Stimulated activated CD4-positive, alpha-beta T cell treated with anti-CD3 and anti-CD28 coated beads, Interleukin-4, amount 100 ng/mL, for 24 hours (primary cell): ENCODE measurements at regions not wholly inside any gene's neighbourhood (a gene's known extent, or its start where the extent isn't known, plus 50 kb on each side); places are given as distances from the start of the nearest gene placed in this dataset.

Experiments
- DNase-seq: peaks from one replicate; pipeline ENCODE4 v3.0.0-alpha.2; 2020

GRCh38 chr4:11727903-11728564 lies 299.3 kb upstream of the HS3ST1 start:
- DNase-seq: no peak

GRCh38 chr4:11724731-11725130 lies 296.0 kb upstream of the HS3ST1 start:
- DNase-seq: no peak

DNA sequence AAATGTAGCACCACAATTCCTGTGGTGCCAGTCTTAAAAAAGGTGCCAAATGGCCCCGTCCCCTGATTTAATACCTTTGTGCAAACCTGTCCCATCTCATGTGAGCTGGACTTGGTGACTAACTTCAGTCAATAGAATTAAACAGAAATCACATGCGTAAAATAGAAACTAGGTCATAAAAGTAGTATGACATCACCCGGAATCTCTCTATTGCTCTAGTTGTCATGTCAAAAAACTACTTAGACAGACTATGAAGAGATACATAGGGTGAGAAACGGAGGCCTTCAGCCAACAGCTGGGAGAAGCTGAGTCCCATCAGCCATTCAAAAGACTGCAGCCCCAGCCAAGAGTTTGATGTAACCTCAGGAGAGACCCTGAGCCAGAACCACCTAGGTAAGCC lies 293.5 kb upstream of the HS3ST1 start:
- no peak for DNase-seq

GRCh38 chr4:11720292-11720691 lies 291.6 kb upstream of the HS3ST1 start:
- no peak for DNase-seq

GRCh38 chr4:11719879-11720278 lies 291.2 kb upstream of the HS3ST1 start:
- no peak for DNase-seq

DNA sequence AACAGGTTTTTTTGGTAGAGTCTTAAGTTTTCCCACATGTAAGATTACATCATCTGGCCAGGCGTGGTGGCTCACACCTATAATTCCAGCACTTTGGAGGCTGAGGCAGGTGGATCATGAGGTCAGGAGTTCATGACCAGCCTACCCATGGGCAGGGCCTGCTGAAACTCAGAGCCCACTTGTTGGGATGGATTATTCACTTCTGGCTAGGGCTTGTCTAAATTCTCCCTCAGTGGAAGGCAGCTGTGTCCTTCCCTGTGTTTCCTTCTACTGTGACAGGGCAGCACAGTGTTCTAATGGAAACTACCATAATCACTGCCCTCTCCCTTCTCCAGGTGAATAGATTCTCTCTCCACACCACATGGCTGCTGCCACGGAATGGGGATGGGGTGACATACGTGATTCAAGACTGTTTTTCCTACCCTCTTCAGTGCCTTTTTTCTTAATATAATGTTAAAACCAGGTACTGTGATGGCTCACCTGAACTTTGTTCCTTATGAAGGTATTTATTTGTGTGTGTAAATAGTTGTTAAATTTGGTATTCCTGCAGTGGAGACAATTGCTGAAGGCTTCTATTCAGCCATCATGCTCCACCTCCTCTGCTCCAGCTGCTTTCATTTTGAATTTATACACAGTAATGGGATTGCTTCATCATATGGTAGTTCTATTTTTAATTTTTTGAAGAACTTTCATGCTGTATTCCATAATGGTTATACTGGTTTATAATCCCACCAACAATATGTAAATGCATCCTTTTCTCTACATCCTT lies 287.2 kb upstream of the HS3ST1 start:
- DNase-seq: no peak

GRCh38 chr4:11710453-11711093 lies 281.9 kb upstream of the HS3ST1 start:
- no peak for DNase-seq

DNA sequence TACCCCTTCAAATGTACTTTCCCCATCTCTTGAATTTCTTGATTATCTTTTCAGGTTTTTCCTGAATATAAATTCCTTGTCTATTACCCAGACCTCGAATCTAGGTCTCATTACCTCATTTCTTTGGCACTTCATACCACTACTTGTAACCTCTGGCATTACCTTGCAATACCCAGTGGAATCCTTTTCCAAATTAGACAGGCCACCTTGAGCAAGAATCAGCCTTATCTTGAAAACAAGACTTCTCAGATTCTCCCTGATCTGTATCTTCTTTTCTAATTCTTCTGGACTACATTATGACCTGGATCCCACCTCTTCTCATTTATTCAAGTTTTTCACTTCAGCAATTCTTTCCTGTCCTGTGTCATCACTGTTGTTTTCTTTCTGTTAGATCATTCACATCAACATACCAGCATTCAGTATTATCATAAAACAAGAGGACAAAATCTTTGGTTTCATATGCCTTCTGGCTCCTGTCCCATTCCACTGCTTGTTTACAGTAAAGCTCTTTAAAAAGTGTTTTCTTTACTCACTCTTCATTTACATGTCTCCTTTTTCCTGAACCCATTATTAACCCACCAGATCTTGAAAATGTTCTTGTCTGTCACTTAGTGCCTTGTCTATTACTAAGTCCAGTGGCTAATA lies 275.6 kb upstream of the HS3ST1 start:
- no peak for DNase-seq

GRCh38 chr4:11702886-11703557 lies 274.3 kb upstream of the HS3ST1 start:
- no peak for DNase-seq

- DNase-seq: no peak
Measured at GRCh38 chr4:11701966-11702725, 273.5 kb upstream of the HS3ST1 start.

DNA sequence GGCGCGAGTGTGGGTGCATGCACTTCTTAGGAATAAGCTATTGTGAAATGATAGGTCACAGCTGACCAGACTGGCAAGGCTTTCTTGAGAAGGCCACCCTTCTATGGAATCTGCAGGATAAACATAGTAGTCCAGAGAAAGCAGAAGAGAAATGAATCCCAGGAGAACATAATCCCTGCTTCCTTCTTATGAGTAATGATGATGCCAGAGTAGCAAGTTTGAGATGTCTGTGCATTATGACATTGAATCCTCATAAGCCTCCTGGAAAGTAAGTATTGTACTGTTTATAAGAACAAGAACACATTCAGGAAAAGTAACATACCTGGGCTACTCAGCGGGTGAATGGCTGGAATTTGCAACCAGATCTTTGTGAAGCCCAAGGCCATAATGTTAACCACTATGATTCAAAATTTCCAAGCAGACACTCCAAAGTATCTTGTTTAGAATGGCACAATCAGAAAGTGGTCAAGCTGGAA lies 272.1 kb upstream of the HS3ST1 start:
- no peak for DNase-seq

GRCh38 chr4:11698846-11699590 lies 270.3 kb upstream of the HS3ST1 start:
- DNase-seq: no peak

GRCh38 chr4:11698033-11698432 lies 269.3 kb upstream of the HS3ST1 start:
- DNase-seq: no peak

GRCh38 chr4:11693693-11694092 lies 265.0 kb upstream of the HS3ST1 start:
- no peak for DNase-seq

GRCh38 chr4:11691236-11691635 lies 262.5 kb upstream of the HS3ST1 start:
- DNase-seq: no peak

- DNase-seq: no peak
Measured at GRCh38 chr4:11687727-11688126, 259.0 kb upstream of the HS3ST1 start.

- no peak for DNase-seq
Measured at GRCh38 chr4:11685481-11685880, 256.8 kb upstream of the HS3ST1 start.

GRCh38 chr4:11675051-11675800 lies 246.5 kb upstream of the HS3ST1 start:
- DNase-seq: no peak

- DNase-seq: no peak
Measured at GRCh38 chr4:11670304-11670703, 241.6 kb upstream of the HS3ST1 start.

GRCh38 chr4:11669156-11669555 lies 240.5 kb upstream of the HS3ST1 start:
- no peak for DNase-seq

- DNase-seq: no peak
Measured at GRCh38 chr4:11663114-11663513, 234.4 kb upstream of the HS3ST1 start.
